K562 (cell line): ENCODE measurements at regions not wholly inside any gene's neighbourhood (a gene's known extent, or its start where the extent isn't known, plus 50 kb on each side); places are given as distances from the start of the nearest gene placed in this dataset.

Experiments used
- ATF1 ChIP-seq, 2 experiments: fragments of 450-650 bp in 1 of 2; IDR thresholded peaks; 2 replicates each; pipeline ENCODE4 v1.6.1; 2016; ENCODE audit warnings: missing compliant biosample characterization in 1 of 2, missing genetic modification characterization in 1 of 2
- CHD4 ChIP-seq: fragments of 200-600 bp; sonication (generic); IDR thresholded peaks from 3 replicates; pipeline ENCODE4 v1.6.1; 2012; ENCODE audit warnings: low read depth, mild to moderate bottlenecking, mixed read lengths, low read length, inconsistent platforms; ENCODE audit not compliant: insufficient read depth, insufficient replicate concordance, poor library complexity, severe bottlenecking
- CXXC5 ChIP-seq: fragments of 250-450 bp; sonication (Bioruptor Pico); IDR thresholded peaks from 2 replicates; pipeline ENCODE4 v1.8.0; 2022; ENCODE audit warnings: inconsistent platforms, mild to moderate bottlenecking, moderate library complexity
- E2F8 ChIP-seq: fragments of 450-650 bp; IDR thresholded peaks from 2 replicates; pipeline ENCODE4 v1.7.1; 2018; ENCODE audit warnings: mild to moderate bottlenecking, low read depth; ENCODE audit not compliant: partially characterized antibody
- GABPB2 ChIP-seq: fragments of 250-450 bp; sonication (Bioruptor Pico); conservative IDR thresholded peaks from 2 replicates; pipeline ENCODE4 v1.5.1; 2021; ENCODE audit warnings: mild to moderate bottlenecking
- HES1 ChIP-seq: fragments of 450-650 bp; IDR thresholded peaks from 2 replicates; pipeline ENCODE4 v1.6.1; 2016; ENCODE audit warnings: low read depth, mild to moderate bottlenecking, moderate library complexity
- KAT7 ChIP-seq: sonication (generic); formaldehyde crosslinking; IDR thresholded peaks from 2 replicates; pipeline ENCODE4 v1.8.0; 2022; ENCODE audit warnings: missing genetic modification reagents, mild to moderate bottlenecking, borderline replicate concordance
- LEF1 ChIP-seq: fragments of 450-650 bp; IDR thresholded peaks from 2 replicates; pipeline ENCODE4 v1.6.1; 2016; ENCODE audit warnings: mild to moderate bottlenecking
- MCM7 ChIP-seq, 2 experiments: fragments of 450-650 bp; IDR thresholded peaks; 2 replicates each; pipeline ENCODE4 v1.6.1; 2016 to 2018
- MNT ChIP-seq, 2 experiments: fragments of 450-650 bp; conservative IDR thresholded peaks; 2 replicates each; pipeline ENCODE4 v1.6.1; 2017; ENCODE audit warnings: mild to moderate bottlenecking in 2 of 2, moderate library complexity in 2 of 2
- NFIC ChIP-seq: fragments of 450-650 bp; IDR thresholded peaks from 2 replicates; pipeline ENCODE4 v1.6.1; 2017; ENCODE audit warnings: mild to moderate bottlenecking, inconsistent platforms
- NR2F6 ChIP-seq: fragments of 450-650 bp; formaldehyde crosslinking; IDR thresholded peaks from 2 replicates; pipeline ENCODE4 v1.4.0; 2020; ENCODE audit warnings: mild to moderate bottlenecking
- POLR3G ChIP-seq: IDR thresholded peaks from 2 replicates; pipeline ENCODE4 v1.6.1; 2011; ENCODE audit not compliant: insufficient read length, insufficient replicate concordance; ENCODE audit errors: extremely low read depth
- TEAD2 ChIP-seq: fragments of 450-650 bp; IDR thresholded peaks from 2 replicates; pipeline ENCODE4 v1.6.1; 2016; ENCODE audit warnings: missing genetic modification characterization, control low read depth, missing compliant biosample characterization
- ZFP91 ChIP-seq: sonication (generic); formaldehyde crosslinking; IDR thresholded peaks from 2 replicates; pipeline ENCODE4 v1.8.0; 2022; ENCODE audit warnings: mild to moderate bottlenecking, missing genetic modification reagents
- ZNF143 ChIP-seq: sonication (generic); formaldehyde crosslinking; IDR thresholded peaks from 2 replicates; pipeline ENCODE4 v1.9.0; 2022; ENCODE audit warnings: mild to moderate bottlenecking, missing genetic modification reagents
- ZNF75A ChIP-seq: fragments of 450-650 bp; formaldehyde crosslinking; IDR thresholded peaks from 2 replicates; pipeline ENCODE4 v1.4.0; 2020; ENCODE audit warnings: mild to moderate bottlenecking
- ZSCAN32 ChIP-seq: fragments of 450-650 bp; formaldehyde crosslinking; IDR thresholded peaks from 2 replicates; pipeline ENCODE4 v1.4.0; 2020; ENCODE audit warnings: mild to moderate bottlenecking, moderate library complexity
- TF ChIP-seq, protein P1 (sequence below): IDR thresholded peaks from 2 replicates; pipeline ENCODE4 v1.6.1; 2012; ENCODE audit warnings: low read depth, low read length, improper control_type of control experiment, borderline replicate concordance

DNA sequence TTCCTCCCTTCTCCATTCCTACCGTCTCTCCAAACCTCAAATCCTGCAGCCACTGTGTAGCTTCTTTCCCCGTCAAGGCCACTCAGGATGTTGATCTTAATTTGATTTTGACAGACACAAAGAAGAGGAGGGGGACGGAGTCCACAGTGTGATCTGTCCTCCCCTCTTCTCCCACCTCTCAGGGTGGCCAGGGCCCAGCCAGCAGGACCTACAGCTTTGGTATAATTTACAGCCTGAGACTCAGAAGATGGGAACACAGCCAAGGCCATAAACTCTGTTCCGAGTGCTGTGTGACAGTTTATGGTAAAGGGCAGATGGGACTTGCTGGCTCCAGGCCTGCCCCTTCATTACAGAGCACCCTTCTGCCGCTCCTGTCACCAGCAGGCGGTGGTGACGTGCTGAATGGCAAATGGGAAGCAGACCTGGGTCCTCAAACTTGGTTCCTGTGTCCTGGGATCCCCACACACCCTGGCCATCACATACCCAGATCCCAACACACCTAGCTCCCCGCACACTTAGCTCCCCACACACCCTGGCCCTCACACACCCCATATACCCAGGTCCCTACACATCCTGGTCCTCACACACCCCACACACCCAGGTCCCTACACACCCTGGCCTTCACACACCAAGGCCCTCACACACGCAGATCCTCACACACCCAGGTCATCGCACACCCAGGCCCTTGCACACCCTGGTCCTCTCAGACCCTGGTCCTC lies 71.6 kb downstream of the CD2 start (continued):
- TF ChIP-seq E2F8 = no peak
- no peak for TF ChIP-seq KAT7 (CRISPR knock-in tag)
- peak; percentile 96 for TF ChIP-seq NFIC
- TF ChIP-seq ZNF75A (CRISPR knock-in tag) = no peak; the same call in 1 of the 2 replicates
- no peak for TF ChIP-seq CHD4
- no peak for TF ChIP-seq MCM7 (IDR thresholded peaks at IDR 0.05)
- TF ChIP-seq, protein P1, sequence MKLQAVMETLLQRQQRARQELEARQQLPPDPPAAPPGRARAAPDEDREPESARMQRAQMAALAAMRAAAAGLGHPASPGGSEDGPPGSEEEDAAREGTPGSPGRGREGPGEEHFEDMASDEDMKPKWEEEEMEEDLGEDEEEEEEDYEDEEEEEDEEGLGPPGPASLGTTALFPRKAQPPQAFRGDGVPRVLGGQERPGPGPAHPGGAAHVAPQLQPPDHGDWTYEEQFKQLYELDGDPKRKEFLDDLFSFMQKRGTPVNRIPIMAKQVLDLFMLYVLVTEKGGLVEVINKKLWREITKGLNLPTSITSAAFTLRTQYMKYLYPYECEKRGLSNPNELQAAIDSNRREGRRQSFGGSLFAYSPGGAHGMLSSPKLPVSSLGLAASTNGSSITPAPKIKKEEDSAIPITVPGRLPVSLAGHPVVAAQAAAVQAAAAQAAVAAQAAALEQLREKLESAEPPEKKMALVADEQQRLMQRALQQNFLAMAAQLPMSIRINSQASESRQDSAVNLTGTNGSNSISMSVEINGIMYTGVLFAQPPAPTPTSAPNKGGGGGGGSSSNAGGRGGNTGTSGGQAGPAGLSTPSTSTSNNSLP = no peak
- TF ChIP-seq CXXC5 (CRISPR knock-in tag) = peak; percentile 55
- TF ChIP-seq LEF1 = peak; percentile 77
- no peak for TF ChIP-seq POLR3G
- TF ChIP-seq ZSCAN32 (CRISPR knock-in tag) = peak; percentile 27; the same call in 1 of the 2 replicates
- TF ChIP-seq ZNF143 = peak; percentile 34; the same call in 1 of the 2 replicates
- no peak for TF ChIP-seq ATF1 (CRISPR knock-in tag; IDR thresholded peaks at IDR 0.05)
- peak; percentile 83 for TF ChIP-seq ATF1 (tag; IDR thresholded peaks at IDR 0.05)
- TF ChIP-seq ZFP91 (CRISPR knock-in tag) = no peak; the same call in 1 of the 2 replicates
- TF ChIP-seq MNT (conservative IDR thresholded peaks at IDR 0.05) = 0 out of 4 replicates have a peak, but pooled peaks of 1 of the 2 experiments have one; percentile 32
- no peak for TF ChIP-seq HES1
- no peak for TF ChIP-seq GABPB2 (CRISPR knock-in tag)
- no peak for TF ChIP-seq NR2F6 (CRISPR knock-in tag)
- TF ChIP-seq TEAD2 (tag) = peak; percentile 51; the same call in 1 of the 2 replicates
